GM21786 (cell line): ENCODE measurements at regions not wholly inside any gene's neighbourhood (a gene's known extent, or its start where the extent isn't known, plus 50 kb on each side); places are given as distances from the start of the nearest gene placed in this dataset.
A peak's percentile ranks its signal among the peaks of the same experiment; 100 is the strongest.
"Not testable (repeated sequence)": the region's sequence is repeated elsewhere in the genome, so short reads cannot be mapped to it uniquely, and the experiment has no call there.

Experiments
- ATAC-seq: cut with Tn5 transposase; IDR thresholded peaks from one replicate; pipeline ENCODE4 v1.9.1; 2021; ENCODE audit not compliant: unreplicated experiment

GRCh38 chr9:6160579-6160978, 55.0 kb upstream of the IL33 start:
- ATAC-seq: no peak

GRCh38 chr9:6153425-6153824, 62.2 kb upstream of the IL33 start:
- ATAC-seq: no peak

GRCh38 chr9:6152788-6153187, 62.8 kb upstream of the IL33 start:
- ATAC-seq: no peak

GRCh38 chr9:6150483-6150882, 65.1 kb upstream of the IL33 start:
- no peak for ATAC-seq

- no peak for ATAC-seq
Observed at GRCh38 chr9:6149315-6149714, 66.3 kb upstream of the IL33 start.

- ATAC-seq: no peak
Observed at GRCh38 chr9:6147846-6148245, 67.8 kb upstream of the IL33 start.

GRCh38 chr9:6144947-6145346, 70.7 kb upstream of the IL33 start:
- no peak for ATAC-seq

GRCh38 chr9:6142799-6143454, 72.7 kb upstream of the IL33 start:
- ATAC-seq: no peak

- not testable (repeated sequence) for ATAC-seq
Observed at GRCh38 chr9:6135780-6136179, 79.8 kb upstream of the IL33 start.

GRCh38 chr9:6134661-6135180, 80.9 kb upstream of the IL33 start:
- no peak for ATAC-seq

GRCh38 chr9:6133346-6134063, 82.1 kb upstream of the IL33 start:
- peak; percentile 83 for ATAC-seq

GRCh38 chr9:6132650-6133049, 83.0 kb upstream of the IL33 start:
- no peak for ATAC-seq

GRCh38 chr9:6128030-6128429, 87.6 kb upstream of the IL33 start:
- ATAC-seq: no peak

- ATAC-seq: no peak
Observed at GRCh38 chr9:6126377-6126776, 89.2 kb upstream of the IL33 start.

GRCh38 chr9:6123416-6123815, 92.2 kb upstream of the IL33 start:
- ATAC-seq: no peak

- ATAC-seq: no peak
Observed at GRCh38 chr9:6121707-6122106, 93.9 kb upstream of the IL33 start.

- ATAC-seq: no peak
Observed at GRCh38 chr9:6114424-6114823, 99.0 kb upstream of the RANBP6 start.

GRCh38 chr9:6113819-6114218, 98.4 kb upstream of the RANBP6 start:
- ATAC-seq: no peak

GRCh38 chr9:6113312-6113711, 97.9 kb upstream of the RANBP6 start:
- ATAC-seq: no peak

- no peak for ATAC-seq
Observed at GRCh38 chr9:6109986-6110385, 94.6 kb upstream of the RANBP6 start.

GRCh38 chr9:6109571-6109970, 94.1 kb upstream of the RANBP6 start:
- no peak for ATAC-seq

- peak; percentile 85 for ATAC-seq
Observed at GRCh38 chr9:6106711-6107339, 91.4 kb upstream of the RANBP6 start.
